Endothelial cell of umbilical vein (primary cell): ENCODE measurements at regions not wholly inside any gene's neighbourhood (a gene's known extent, or its start where the extent isn't known, plus 50 kb on each side); places are given as distances from the start of the nearest gene placed in this dataset.

ENCODE experiments used
- BruUV-seq: library from RNA; stranded (reverse); fragments of 400-500 nt; replicated peaks from 2 replicates; lab custom pipeline; 2021; lab: Mats Ljungman, UMichigan
- CTCF ChIA-PET: fragments of 300-600, 350-600 bp; sonication (Branson Sonifier 250); formaldehyde crosslinking; loops from one replicate; lab custom pipeline; 2021; ENCODE audit warnings: antibody characterized with exemption, inconsistent platforms; lab: Charles Lee
- POLR2A ChIA-PET: fragments of 300-600, 350-600 bp; sonication (Branson Sonifier 250); formaldehyde crosslinking; loops from one replicate; lab custom pipeline; 2021; ENCODE audit warnings: antibody characterized with exemption, inconsistent platforms; lab: Charles Lee
- DNase-seq: peaks from one replicate; pipeline ENCODE4 v3.0.0-alpha.2; 2011; ENCODE audit warnings: low read depth, low spot score
- FAIRE-seq: peaks from 2 replicates; lab custom pipeline; 2011; peaks lifted over from hg19 to GRCh38; lab: Jason Lieb, UNC
- H2AFZ ChIP-seq: 2 replicates; pipeline ENCODE4 v1.6.0; 2012; ENCODE audit warnings: low read depth, low read length, control low read depth, inconsistent platforms
- H3K27ac ChIP-seq: 2 replicates; pipeline ENCODE4 v1.5.1; 2011; ENCODE audit warnings: low read depth, mild to moderate bottlenecking, control low read depth, low read length, moderate library complexity; ENCODE audit not compliant: insufficient read depth
- H3K27me3 ChIP-seq, 2 experiments: 2 replicates each; pipeline versions ENCODE4 v1.6.0 to v1.6.1; 2011; ENCODE audit warnings: low read length in 2 of 2, mixed read lengths in 1 of 2; ENCODE audit not compliant: control insufficient read depth in 2 of 2, insufficient read depth in 2 of 2
- H3K36me3 ChIP-seq, 2 experiments: 2 replicates in 1 of 2; 3 replicates in 1 of 2; pipeline ENCODE4 v1.5.1; 2011; ENCODE audit warnings: low read length in 2 of 2, mild to moderate bottlenecking in 1 of 2, moderate library complexity in 1 of 2; ENCODE audit not compliant: control insufficient read depth in 2 of 2, insufficient read depth in 2 of 2; ENCODE audit errors: extremely low read depth in 1 of 2
- H3K4me1 ChIP-seq: 3 replicates; pipeline ENCODE4 v1.5.1; 2011; ENCODE audit warnings: mild to moderate bottlenecking, low read length; ENCODE audit not compliant: control insufficient read depth, insufficient read depth; ENCODE audit errors: extremely low read depth
- H3K4me2 ChIP-seq: 2 replicates; pipeline ENCODE4 v1.6.1; 2011; ENCODE audit warnings: low read length, control low read depth, mixed read lengths; ENCODE audit not compliant: insufficient read depth
- H3K4me3 ChIP-seq, 3 experiments: fragments of 200-600 bp in 1 of 3; sonication (generic), shearing (Covaris generic) in 1 of 3; replicated peaks in 1 of 3; 2 replicates each; pipeline ENCODE4 v1.5.1; 2011 to 2016; ENCODE audit warnings: control low read depth in 3 of 3, low read length in 3 of 3, mild to moderate bottlenecking in 2 of 3, inconsistent platforms in 1 of 3, low read depth in 1 of 3, moderate library complexity in 1 of 3; ENCODE audit not compliant: insufficient read depth in 1 of 3
- H3K79me2 ChIP-seq: 2 replicates; pipeline ENCODE4 v1.6.0; 2012; ENCODE audit warnings: low read length, inconsistent platforms; ENCODE audit not compliant: control insufficient read depth, insufficient read depth
- H3K9ac ChIP-seq: replicated peaks from 2 replicates; pipeline ENCODE3; 2011; ENCODE audit warnings: low read length, control low read depth; ENCODE audit not compliant: insufficient read depth; ENCODE audit errors: extremely low read depth
- H3K9me1 ChIP-seq: replicated peaks from 3 replicates; pipeline ENCODE4 v1.6.0; 2011; ENCODE audit warnings: mild to moderate bottlenecking, low read length; ENCODE audit not compliant: control insufficient read depth, insufficient read depth; ENCODE audit errors: extremely low read depth
- H3K9me3 ChIP-seq: replicated peaks from 2 replicates; pipeline ENCODE4 v1.5.1; 2012; ENCODE audit warnings: low read length, inconsistent platforms; ENCODE audit not compliant: control insufficient read depth, insufficient read depth
- H4K20me1 ChIP-seq: replicated peaks from 2 replicates; pipeline ENCODE3; 2011; ENCODE audit warnings: mild to moderate bottlenecking, low read length; ENCODE audit not compliant: control insufficient read depth, insufficient read depth; ENCODE audit errors: extremely low read depth
- EZH2 ChIP-seq: IDR thresholded peaks from 2 replicates; pipeline ENCODE4 v1.6.1; 2012; ENCODE audit warnings: borderline replicate concordance, low read depth, mild to moderate bottlenecking, moderate library complexity, low read length, inconsistent platforms; ENCODE audit not compliant: severe bottlenecking
- FOS ChIP-seq: IDR thresholded peaks from 2 replicates; pipeline ENCODE4 v1.6.1; 2011; ENCODE audit warnings: mild to moderate bottlenecking, low read length, moderate library complexity, borderline replicate concordance; ENCODE audit not compliant: insufficient read depth
- GATA2 ChIP-seq: IDR thresholded peaks from 2 replicates; pipeline ENCODE4 v1.7.0; 2011; ENCODE audit warnings: low read depth, mild to moderate bottlenecking, moderate library complexity, mixed read lengths, low read length; ENCODE audit not compliant: insufficient read length, insufficient read depth
- JUN ChIP-seq: IDR thresholded peaks from 2 replicates; pipeline ENCODE4 v1.6.1; 2011; ENCODE audit warnings: borderline replicate concordance, low read depth; ENCODE audit not compliant: insufficient read length, insufficient read depth
- MYC ChIP-seq: IDR thresholded peaks from one replicate; pipeline ENCODE4 v1.6.1; 2011; ENCODE audit warnings: mild to moderate bottlenecking, low read depth, low read length
- POLR2A ChIP-seq: IDR thresholded peaks from 2 replicates; pipeline ENCODE4 v1.6.1; 2012; ENCODE audit warnings: low read depth, mild to moderate bottlenecking, control low read depth, low read length
- POLR2AphosphoS5 ChIP-seq: IDR thresholded peaks from 2 replicates; pipeline ENCODE4 v1.6.1; 2012; ENCODE audit warnings: low read depth, mild to moderate bottlenecking, control low read depth, low read length, moderate library complexity; ENCODE audit not compliant: insufficient read depth
- dilution Hi-C: fragments of 300-500 bp; cut with MboI; formaldehyde crosslinking; loops from one replicate; pipeline ENCODE4 v1.15.0; 2019; ENCODE audit warnings: low sequenced_read_pairs; ENCODE audit not compliant: extremely low pct_ligation_motif_present
- intact Hi-C: fragments of 100-400 bp; cut with micrococcal nuclease; formaldehyde crosslinking; loops from one replicate; pipeline ENCODE4 v1.10.0; 2022
- TF ChIP-seq, protein P1 (sequence below): IDR thresholded peaks from 2 replicates; pipeline ENCODE4 v1.6.1; 2011; ENCODE audit not compliant: insufficient read depth, insufficient read length
- TF ChIP-seq, protein P2 (sequence below), 2 donors: IDR thresholded peaks; 1 replicate in 1 of 2; 2 replicates in 1 of 2; pipeline ENCODE4 v1.5.1; 2011; ENCODE audit warnings: low read length in 2 of 2, mild to moderate bottlenecking in 2 of 2, moderate library complexity in 2 of 2, control low read depth in 1 of 2, inconsistent platforms in 1 of 2, low read depth in 1 of 2; ENCODE audit not compliant: insufficient read depth in 1 of 2; ENCODE audit errors: extremely low read depth in 1 of 2

DNA sequence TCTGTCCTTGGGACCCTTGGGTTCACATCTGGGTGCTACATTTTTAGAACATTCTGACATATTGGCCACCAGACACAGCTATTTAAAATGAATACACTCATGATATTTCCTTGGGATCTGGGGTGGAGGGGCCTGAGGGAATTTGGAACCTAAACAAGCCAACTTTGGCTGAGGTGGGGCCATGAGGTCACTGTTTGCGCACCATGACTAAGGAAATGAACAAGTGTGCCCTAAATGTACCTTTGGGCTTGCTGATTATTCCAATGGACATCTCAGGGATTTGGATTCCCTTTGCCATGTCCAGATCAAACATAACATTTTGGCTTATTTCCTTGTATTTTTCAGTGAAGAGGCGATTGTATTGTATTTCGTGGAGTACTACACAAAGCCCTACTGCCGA lies 80.5 kb upstream of the SEC11C start:
- dilution Hi-C loops (loop anchor here (25.0 kb wide), 1 partner anchor 272 kb away; no protein-coding TSS in a partner anchor), intact Hi-C loops (no loop called here)
- H3K9me1 ChIP-seq: no peaks in the 10 kb centered on the region
- H3K9ac ChIP-seq: no peak overlapping the region
- CTCF ChIA-PET: interaction anchor here (1.0 to 18.8 kb wide), 3 partner anchors 11 to 284 kb away, joined by 3 to 994 read pairs (median 32); no protein-coding TSS in a partner anchor
- H2AFZ ChIP-seq: no peak overlapping the region
- H3K4me2 ChIP-seq: no peak overlapping the region
- H4K20me1 ChIP-seq: no peaks in the 10 kb centered on the region
- no TSS peak for BruUV-seq
- H3K27me3 ChIP-seq: peaks cover 0 to 8% of the 10 kb centered on the region in 2 experiments
- H3K36me3 ChIP-seq: no peaks in the 10 kb centered on the region
- DNase-seq (no peak), FAIRE-seq (no peak)
- no peaks in the 10 kb centered on the region for H3K9me3 ChIP-seq
- TF ChIP-seq, protein P1, sequence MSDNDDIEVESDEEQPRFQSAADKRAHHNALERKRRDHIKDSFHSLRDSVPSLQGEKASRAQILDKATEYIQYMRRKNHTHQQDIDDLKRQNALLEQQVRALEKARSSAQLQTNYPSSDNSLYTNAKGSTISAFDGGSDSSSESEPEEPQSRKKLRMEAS: no peak
- no peak for TF ChIP-seq GATA2
- no peaks in the 10 kb centered on the region for H3K79me2 ChIP-seq
- H3K4me3 ChIP-seq: no peak overlapping the region
- H3K4me1 ChIP-seq: no peaks in the 10 kb centered on the region
- no peak overlapping the region for H3K27ac ChIP-seq
- POLR2A ChIA-PET: no interaction called here

DNA sequence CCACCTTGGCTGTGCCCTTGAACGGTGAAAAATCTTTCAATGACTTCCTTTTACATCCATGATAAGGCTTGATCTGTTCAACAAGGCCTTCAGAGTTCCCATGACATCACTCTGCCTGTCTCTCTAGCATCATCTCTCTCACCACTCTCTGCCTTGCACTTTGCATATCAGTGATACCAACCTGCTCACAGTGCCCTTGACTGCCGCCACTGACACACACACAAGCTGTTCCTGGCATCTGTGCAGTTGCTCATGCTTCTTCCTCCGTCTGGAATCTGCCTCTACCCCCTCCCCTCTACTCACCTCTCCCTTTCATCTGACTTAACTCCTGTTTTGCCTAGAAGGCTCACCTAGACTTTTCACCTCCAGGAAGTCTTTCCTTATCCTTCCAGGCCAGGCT lies 79.1 kb upstream of the SEC11C start:
- Histone ChIP-seq H3K4me1 (no peaks in the 10 kb centered on the region), H3K36me3 (no peaks in the 10 kb centered on the region), H3K9ac (no peak overlapping the region), H3K9me3 (no peaks in the 10 kb centered on the region), H3K4me3 (no peak overlapping the region), H3K79me2 (no peaks in the 10 kb centered on the region), H3K9me1 (no peaks in the 10 kb centered on the region), H3K27ac (no peak overlapping the region), H2AFZ (no peak overlapping the region), H3K27me3 (peaks cover 0 to 8% of the 10 kb centered on the region in 2 experiments), H3K4me2 (no peak overlapping the region), H4K20me1 (no peaks in the 10 kb centered on the region)
- intact Hi-C loops (no loop called here), dilution Hi-C loops (loop anchor here (25.0 kb wide), 1 partner anchor 273 kb away; no protein-coding TSS in a partner anchor)
- TF ChIP-seq MYC (no peak), POLR2AphosphoS5 (no peak), JUN (no peak), GATA2 (no peak), POLR2A (no peak), EZH2 (no peak), FOS (no peak)
- TF ChIP-seq, protein P2, sequence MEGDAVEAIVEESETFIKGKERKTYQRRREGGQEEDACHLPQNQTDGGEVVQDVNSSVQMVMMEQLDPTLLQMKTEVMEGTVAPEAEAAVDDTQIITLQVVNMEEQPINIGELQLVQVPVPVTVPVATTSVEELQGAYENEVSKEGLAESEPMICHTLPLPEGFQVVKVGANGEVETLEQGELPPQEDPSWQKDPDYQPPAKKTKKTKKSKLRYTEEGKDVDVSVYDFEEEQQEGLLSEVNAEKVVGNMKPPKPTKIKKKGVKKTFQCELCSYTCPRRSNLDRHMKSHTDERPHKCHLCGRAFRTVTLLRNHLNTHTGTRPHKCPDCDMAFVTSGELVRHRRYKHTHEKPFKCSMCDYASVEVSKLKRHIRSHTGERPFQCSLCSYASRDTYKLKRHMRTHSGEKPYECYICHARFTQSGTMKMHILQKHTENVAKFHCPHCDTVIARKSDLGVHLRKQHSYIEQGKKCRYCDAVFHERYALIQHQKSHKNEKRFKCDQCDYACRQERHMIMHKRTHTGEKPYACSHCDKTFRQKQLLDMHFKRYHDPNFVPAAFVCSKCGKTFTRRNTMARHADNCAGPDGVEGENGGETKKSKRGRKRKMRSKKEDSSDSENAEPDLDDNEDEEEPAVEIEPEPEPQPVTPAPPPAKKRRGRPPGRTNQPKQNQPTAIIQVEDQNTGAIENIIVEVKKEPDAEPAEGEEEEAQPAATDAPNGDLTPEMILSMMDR (IDR thresholded peaks at IDR 0.05; ENCODE audit: extremely low read depth in 1 of 2, insufficient read depth in 1 of 2, low read depth in 1 of 2, low read length in 2 of 2): no peak
- TF ChIP-seq, protein P1: no peak
- ChIA-PET CTCF (interaction anchor here (5.0 to 18.8 kb wide), 2 partner anchors 9 to 285 kb away, joined by 32 to 994 read pairs; no protein-coding TSS in a partner anchor), POLR2A (no interaction called here)
- DNase-seq: no peak
- BruUV-seq: no TSS peak
- no peak for FAIRE-seq
